Nephron progenitor cell (in vitro differentiated cells): ENCODE measurements at regions not wholly inside any gene's neighbourhood (a gene's known extent, or its start where the extent isn't known, plus 50 kb on each side); places are given as distances from the start of the nearest gene placed in this dataset.

Experiments used
- DNase-seq: peaks from one replicate; pipeline ENCODE4 v3.0.0; 2021
- H3K27ac Mint-ChIP-seq: 2 replicates; pipeline ENCODE4 v1.8.0; 2021; ENCODE audit warnings: mild to moderate bottlenecking, moderate library complexity, mixed read lengths
- H3K27me3 Mint-ChIP-seq: 2 replicates; pipeline ENCODE4 v1.8.0; 2021; ENCODE audit warnings: mild to moderate bottlenecking, low read depth, mixed read lengths; ENCODE audit not compliant: poor library complexity
- H3K36me3 Mint-ChIP-seq: 2 replicates; pipeline ENCODE4 v1.8.0; 2021; ENCODE audit warnings: low read depth, mixed read lengths
- H3K4me1 Mint-ChIP-seq: 2 replicates; pipeline ENCODE4 v1.8.0; 2021; ENCODE audit warnings: mixed read lengths
- H3K4me3 Mint-ChIP-seq: 2 replicates; pipeline ENCODE4 v1.8.0; 2021; ENCODE audit warnings: mild to moderate bottlenecking, moderate library complexity, mixed read lengths
- H3K9me3 Mint-ChIP-seq: 2 replicates; pipeline ENCODE4 v1.8.0; 2021; ENCODE audit warnings: mild to moderate bottlenecking, moderate library complexity, mixed read lengths
- CTCF ChIP-seq: fragments of 200-600 bp; sonication (generic); IDR thresholded peaks from 2 replicates; pipeline ENCODE4 v1.5.0; 2021; ENCODE audit warnings: antibody characterized with exemption

GRCh38 chr1:117689997-117690625 is 84.3 kb downstream of the TENT5C start:
- no peak overlapping the region for H3K4me3 Mint-ChIP-seq
- H3K9me3 Mint-ChIP-seq: no peaks in the 10 kb centered on the region
- no peak overlapping the region for H3K27ac Mint-ChIP-seq
- H3K27me3 Mint-ChIP-seq: peaks cover 12% of the 10 kb centered on the region
- DNase-seq: no peak
- no peaks in the 10 kb centered on the region for H3K4me1 Mint-ChIP-seq
- no peaks in the 10 kb centered on the region for H3K36me3 Mint-ChIP-seq
- TF ChIP-seq CTCF: no peak

GRCh38 chr1:117691942-117692341 is 86.1 kb downstream of the TENT5C start:
- no peak overlapping the region for H3K4me3 Mint-ChIP-seq
- no peaks in the 10 kb centered on the region for H3K9me3 Mint-ChIP-seq
- DNase-seq: no peak
- TF ChIP-seq CTCF: no peak
- no peak overlapping the region for H3K27ac Mint-ChIP-seq
- H3K27me3 Mint-ChIP-seq: peaks cover 17% of the 10 kb centered on the region
- H3K36me3 Mint-ChIP-seq: no peaks in the 10 kb centered on the region
- H3K4me1 Mint-ChIP-seq: no peaks in the 10 kb centered on the region

- Mint-ChIP-seq H3K9me3 (no peaks in the 10 kb centered on the region), H3K36me3 (no peaks in the 10 kb centered on the region), H3K27ac (no peak overlapping the region), H3K27me3 (peaks cover 17% of the 10 kb centered on the region), H3K4me1 (no peaks in the 10 kb centered on the region), H3K4me3 (no peak overlapping the region)
- no peak for TF ChIP-seq CTCF
- no peak for DNase-seq
Measured at GRCh38 chr1:117694543-117694942, 88.7 kb downstream of the TENT5C start.

GRCh38 chr1:117695796-117696490 is 90.1 kb downstream of the TENT5C start:
- Mint-ChIP-seq H3K36me3 (no peaks in the 10 kb centered on the region), H3K27me3 (peaks cover 13% of the 10 kb centered on the region)
- no peak for DNase-seq

GRCh38 chr1:117696561-117696960 is 90.7 kb downstream of the TENT5C start:
- no peak for TF ChIP-seq CTCF
- Mint-ChIP-seq H3K4me1 (no peaks in the 10 kb centered on the region), H3K27ac (no peak overlapping the region), H3K27me3 (peaks cover 13% of the 10 kb centered on the region), H3K9me3 (no peaks in the 10 kb centered on the region), H3K36me3 (no peaks in the 10 kb centered on the region), H3K4me3 (no peak overlapping the region)
- no peak for DNase-seq

More at GRCh38 chr1:117695796-117696490, 90.1 kb downstream of the TENT5C start:
- H3K4me1 Mint-ChIP-seq: no peaks in the 10 kb centered on the region
- no peak overlapping the region for H3K27ac Mint-ChIP-seq
- H3K9me3 Mint-ChIP-seq: no peaks in the 10 kb centered on the region
- no peak overlapping the region for H3K4me3 Mint-ChIP-seq
- no peak for TF ChIP-seq CTCF
